PC-9 (cell line): ENCODE measurements at regions not wholly inside any gene's neighbourhood (a gene's known extent, or its start where the extent isn't known, plus 50 kb on each side); places are given as distances from the start of the nearest gene placed in this dataset.

Experiments
- EZH2 ChIP-seq: fragments of 200-600 bp; sonication (generic); IDR thresholded peaks from 2 replicates; pipeline ENCODE4 v1.8.0; 2017; ENCODE audit warnings: antibody characterized with exemption, low read depth
- TF ChIP-seq, protein P1 (sequence below): fragments of 200-600 bp; sonication (generic); conservative IDR thresholded peaks from 2 replicates; pipeline ENCODE4 v1.6.1; 2017; ENCODE audit warnings: mixed run types, antibody characterized with exemption, mild to moderate bottlenecking, moderate library complexity

DNA sequence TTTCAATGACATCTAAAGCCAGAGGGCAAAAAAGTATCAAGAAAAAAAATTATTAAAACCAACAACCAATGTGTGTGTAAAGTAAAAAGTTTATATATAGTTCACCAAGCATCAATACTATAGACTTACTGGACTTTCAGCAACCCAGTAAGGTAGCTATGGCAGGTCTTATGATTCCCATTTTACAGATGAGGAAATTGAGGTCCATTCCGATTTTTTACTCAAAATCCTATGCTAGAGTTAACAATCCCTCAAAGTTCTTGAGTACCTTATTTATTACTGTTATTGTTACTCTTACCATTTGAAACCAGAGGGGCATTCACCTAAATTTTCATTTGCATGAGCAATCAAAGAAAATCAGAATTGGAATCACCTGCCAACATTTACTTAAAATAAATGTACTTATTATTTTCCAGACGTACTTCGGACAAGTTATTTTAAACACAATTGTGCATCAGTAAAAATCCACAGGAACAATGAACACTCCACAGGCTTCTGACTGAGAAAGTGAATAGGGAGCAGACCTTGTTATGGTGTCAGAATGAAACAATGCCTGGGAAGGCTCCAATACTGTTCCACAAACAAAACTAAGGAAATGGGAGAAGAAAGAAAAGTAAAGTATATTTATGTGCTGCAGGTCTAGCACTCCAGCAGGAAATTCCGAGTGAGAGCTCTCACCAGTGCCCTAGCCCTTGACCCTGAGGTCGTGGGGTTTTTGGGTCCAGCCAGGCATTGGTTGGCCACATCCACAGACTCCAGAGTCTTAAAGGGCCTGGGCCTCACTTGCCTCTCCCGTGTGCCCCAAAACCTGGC, 229.9 kb downstream of the PIK3R1 start:
- TF ChIP-seq, protein P1, sequence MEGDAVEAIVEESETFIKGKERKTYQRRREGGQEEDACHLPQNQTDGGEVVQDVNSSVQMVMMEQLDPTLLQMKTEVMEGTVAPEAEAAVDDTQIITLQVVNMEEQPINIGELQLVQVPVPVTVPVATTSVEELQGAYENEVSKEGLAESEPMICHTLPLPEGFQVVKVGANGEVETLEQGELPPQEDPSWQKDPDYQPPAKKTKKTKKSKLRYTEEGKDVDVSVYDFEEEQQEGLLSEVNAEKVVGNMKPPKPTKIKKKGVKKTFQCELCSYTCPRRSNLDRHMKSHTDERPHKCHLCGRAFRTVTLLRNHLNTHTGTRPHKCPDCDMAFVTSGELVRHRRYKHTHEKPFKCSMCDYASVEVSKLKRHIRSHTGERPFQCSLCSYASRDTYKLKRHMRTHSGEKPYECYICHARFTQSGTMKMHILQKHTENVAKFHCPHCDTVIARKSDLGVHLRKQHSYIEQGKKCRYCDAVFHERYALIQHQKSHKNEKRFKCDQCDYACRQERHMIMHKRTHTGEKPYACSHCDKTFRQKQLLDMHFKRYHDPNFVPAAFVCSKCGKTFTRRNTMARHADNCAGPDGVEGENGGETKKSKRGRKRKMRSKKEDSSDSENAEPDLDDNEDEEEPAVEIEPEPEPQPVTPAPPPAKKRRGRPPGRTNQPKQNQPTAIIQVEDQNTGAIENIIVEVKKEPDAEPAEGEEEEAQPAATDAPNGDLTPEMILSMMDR = no peak
- TF ChIP-seq EZH2 = no peak
